ENCODE measurements at regions not wholly inside any gene's neighbourhood (a gene's known extent, or its start where the extent isn't known, plus 50 kb on each side); places are given as distances from the start of the nearest gene placed in this dataset.

GRCh38 chr1:54480525-54480848 lies 67.5 kb upstream of the ACOT11 start:
- TF ChIP-seq CTCF (IDR thresholded peaks at IDR 0.05; ENCODE audit: borderline replicate concordance, insufficient read depth, low read depth, low read length), result no peak
- H3K4me3 ChIP-seq (ENCODE audit: low read depth, low read length), result no peak overlapping the region

GRCh38 chr1:54479841-54480524 lies 68.0 kb upstream of the ACOT11 start:
- no peak for TF ChIP-seq CTCF (IDR thresholded peaks at IDR 0.05; ENCODE audit: borderline replicate concordance, insufficient read depth, low read depth, low read length)
- no peak overlapping the region for H3K4me3 ChIP-seq (ENCODE audit: low read depth, low read length)

- no peak overlapping the region for H3K4me3 ChIP-seq (ENCODE audit: low read depth, low read length)
- no peak for TF ChIP-seq CTCF (IDR thresholded peaks at IDR 0.05; ENCODE audit: borderline replicate concordance, insufficient read depth, low read depth, low read length)
Measured at GRCh38 chr1:54479251-54479650, 68.8 kb upstream of the ACOT11 start.

GRCh38 chr1:54477153-54477561 lies 70.9 kb upstream of the ACOT11 start:
- no peak for TF ChIP-seq CTCF (IDR thresholded peaks at IDR 0.05; ENCODE audit: borderline replicate concordance, insufficient read depth, low read depth, low read length)
- no peak overlapping the region for H3K4me3 ChIP-seq (ENCODE audit: low read depth, low read length)

- TF ChIP-seq CTCF (IDR thresholded peaks at IDR 0.05; ENCODE audit: borderline replicate concordance, insufficient read depth, low read depth, low read length), result no peak
- no peak overlapping the region for H3K4me3 ChIP-seq (ENCODE audit: low read depth, low read length)
Measured at GRCh38 chr1:54476530-54477109, 70.4 kb upstream of the SSBP3 start.

- TF ChIP-seq CTCF (IDR thresholded peaks at IDR 0.05; ENCODE audit: borderline replicate concordance, insufficient read depth, low read depth, low read length), result no peak
- H3K4me3 ChIP-seq (ENCODE audit: low read depth, low read length), result no peak overlapping the region
Measured at GRCh38 chr1:54475946-54476516, 69.8 kb upstream of the SSBP3 start.

GRCh38 chr1:54475357-54475881 lies 69.2 kb upstream of the SSBP3 start:
- H3K4me3 ChIP-seq (ENCODE audit: low read depth, low read length), result no peak overlapping the region
- no peak for TF ChIP-seq CTCF (IDR thresholded peaks at IDR 0.05; ENCODE audit: borderline replicate concordance, insufficient read depth, low read depth, low read length)

All from GM12875 (cell line).